GM12878 (cell line): ENCODE measurements at regions not wholly inside any gene's neighbourhood (a gene's known extent, or its start where the extent isn't known, plus 50 kb on each side); places are given as distances from the start of the nearest gene placed in this dataset.

Experiments used
- ATAC-seq: fragments of 200-7000 bp; cut with Tn5 transposase; 3 replicates; pipeline ENCODE4 v1.9.1; 2020; ENCODE audit warnings: mild to moderate bottlenecking, moderate library complexity
- BruUV-seq: library from RNA; stranded (reverse); fragments of 400-500 nt; replicated peaks from 2 replicates; lab custom pipeline; 2021; lab: Mats Ljungman, UMichigan
- CTCF ChIA-PET: fragments of 300-600 bp; sonication (Branson Sonifier 250); formaldehyde crosslinking; extraction: SDS; loops from one replicate; lab custom pipeline; 2021; ENCODE audit warnings: inconsistent platforms; lab: Yijun Ruan, JAX
- POLR2A ChIA-PET: fragments of 350-600 bp; formaldehyde crosslinking; extraction: SDS; loops from one replicate; lab custom pipeline; 2021; ENCODE audit warnings: inconsistent platforms; lab: Charles Lee
- RAD21 ChIA-PET: fragments of 300-600 bp; sonication (Branson Sonifier 250); formaldehyde crosslinking; loops from one replicate; lab custom pipeline; 2023; ENCODE audit warnings: antibody characterized with exemption; ENCODE audit not compliant: unreplicated experiment; lab: Charles Lee
- SMC1A ChIA-PET: fragments of 300-600 bp; sonication (Branson Sonifier 250); formaldehyde crosslinking; loops from one replicate; lab custom pipeline; 2023; ENCODE audit not compliant: unreplicated experiment, uncharacterized antibody; lab: Charles Lee
- DNase-seq: peaks from one replicate; pipeline ENCODE4 v3.0.0-alpha.2; 2011; ENCODE audit warnings: low read depth, low spot score
- FAIRE-seq: peaks from 3 replicates; lab custom pipeline; 2011; peaks lifted over from hg19 to GRCh38; lab: Jason Lieb, UNC
- H2AFZ ChIP-seq: 2 replicates; pipeline ENCODE4 v1.6.0; 2011; ENCODE audit warnings: low read depth, low read length, control low read depth; ENCODE audit not compliant: control insufficient read depth
- H3K27ac ChIP-seq: 2 replicates; pipeline ENCODE4 v1.5.1; 2011; ENCODE audit warnings: control low read depth; ENCODE audit not compliant: control insufficient read depth, insufficient read depth
- H3K27me3 ChIP-seq, 2 experiments: replicated peaks in 1 of 2; 2 replicates each; pipeline versions ENCODE4 v1.6.0 to v1.6.1; 2011; ENCODE audit warnings: low read length in 1 of 2; ENCODE audit not compliant: control insufficient read depth in 2 of 2, insufficient read depth in 2 of 2
- H3K36me3 ChIP-seq, 2 experiments: 2 replicates each; pipeline ENCODE4 v1.5.1; 2011; ENCODE audit warnings: low read length in 1 of 2; ENCODE audit not compliant: control insufficient read depth in 2 of 2, insufficient read depth in 2 of 2
- H3K4me1 ChIP-seq: 2 replicates; pipeline ENCODE4 v1.6.1; 2011; ENCODE audit warnings: mild to moderate bottlenecking, low read length, moderate library complexity, mixed read lengths; ENCODE audit not compliant: control insufficient read depth, insufficient read depth
- H3K4me2 ChIP-seq: 2 replicates; pipeline ENCODE4 v1.6.0; 2011; ENCODE audit warnings: control low read depth; ENCODE audit not compliant: control insufficient read depth, insufficient read depth
- H3K4me3 ChIP-seq: fragments of 200-600 bp; sonication (generic); 2 replicates; pipeline ENCODE4 v1.5.1; 2016
- H3K79me2 ChIP-seq: 2 replicates; pipeline ENCODE4 v1.6.0; 2011; ENCODE audit warnings: low read length; ENCODE audit not compliant: control insufficient read depth, insufficient read depth
- H3K9ac ChIP-seq: 2 replicates; pipeline ENCODE4 v1.8.0; 2011; ENCODE audit warnings: low read length, control low read depth, mixed read lengths; ENCODE audit not compliant: control insufficient read depth, insufficient read depth
- H3K9me3 ChIP-seq: replicated peaks from 3 replicates; pipeline ENCODE4 v1.5.1; 2011; ENCODE audit warnings: mild to moderate bottlenecking, low read length; ENCODE audit not compliant: control insufficient read depth, insufficient read depth
- H4K20me1 ChIP-seq: 2 replicates; pipeline ENCODE4 v1.6.0; 2011; ENCODE audit not compliant: control insufficient read depth, insufficient read depth
- MYC ChIP-seq: IDR thresholded peaks from 2 replicates; pipeline ENCODE4 v1.6.1; 2011; ENCODE audit warnings: mild to moderate bottlenecking, low read length, moderate library complexity, inconsistent platforms; ENCODE audit not compliant: insufficient read depth, insufficient replicate concordance, insufficient read length, severe bottlenecking
- PKNOX1 ChIP-seq: fragments of 450-650 bp; IDR thresholded peaks from 2 replicates; pipeline ENCODE4 v1.6.1; 2016; ENCODE audit warnings: mild to moderate bottlenecking
- PRDM15 ChIP-seq: fragments of 450-650 bp; formaldehyde crosslinking; IDR thresholded peaks from 2 replicates; pipeline ENCODE4 v1.4.0; 2020; ENCODE audit warnings: mild to moderate bottlenecking, moderate library complexity
- ZZZ3 ChIP-seq: IDR thresholded peaks from 2 replicates; pipeline ENCODE4 v1.6.1; 2011; ENCODE audit warnings: low read depth; ENCODE audit not compliant: control insufficient read depth, insufficient read length
- WGBS: methylation state at CpG from one replicate; pipeline ENCODE4 v1.1.6; 2016; ENCODE audit warnings: low lambda C conversion rate; ENCODE audit not compliant: insufficient replicate concordance, insufficient coverage; ENCODE audit errors: missing lambda C conversion rate; 5-methylcytosine and 5-hydroxymethylcytosine counted together
- in situ Hi-C: fragments of 300-500 bp; cut with MboI; formaldehyde crosslinking; loops from 9 replicates; pipeline ENCODE4 v1.14.3; 2018; ENCODE audit warnings: mixed read lengths
- intact Hi-C: fragments of 100-400 bp; cut with micrococcal nuclease; formaldehyde crosslinking; loops from one replicate; pipeline ENCODE4 v1.14.2; 2022; ENCODE audit not compliant: unreplicated experiment

DNA sequence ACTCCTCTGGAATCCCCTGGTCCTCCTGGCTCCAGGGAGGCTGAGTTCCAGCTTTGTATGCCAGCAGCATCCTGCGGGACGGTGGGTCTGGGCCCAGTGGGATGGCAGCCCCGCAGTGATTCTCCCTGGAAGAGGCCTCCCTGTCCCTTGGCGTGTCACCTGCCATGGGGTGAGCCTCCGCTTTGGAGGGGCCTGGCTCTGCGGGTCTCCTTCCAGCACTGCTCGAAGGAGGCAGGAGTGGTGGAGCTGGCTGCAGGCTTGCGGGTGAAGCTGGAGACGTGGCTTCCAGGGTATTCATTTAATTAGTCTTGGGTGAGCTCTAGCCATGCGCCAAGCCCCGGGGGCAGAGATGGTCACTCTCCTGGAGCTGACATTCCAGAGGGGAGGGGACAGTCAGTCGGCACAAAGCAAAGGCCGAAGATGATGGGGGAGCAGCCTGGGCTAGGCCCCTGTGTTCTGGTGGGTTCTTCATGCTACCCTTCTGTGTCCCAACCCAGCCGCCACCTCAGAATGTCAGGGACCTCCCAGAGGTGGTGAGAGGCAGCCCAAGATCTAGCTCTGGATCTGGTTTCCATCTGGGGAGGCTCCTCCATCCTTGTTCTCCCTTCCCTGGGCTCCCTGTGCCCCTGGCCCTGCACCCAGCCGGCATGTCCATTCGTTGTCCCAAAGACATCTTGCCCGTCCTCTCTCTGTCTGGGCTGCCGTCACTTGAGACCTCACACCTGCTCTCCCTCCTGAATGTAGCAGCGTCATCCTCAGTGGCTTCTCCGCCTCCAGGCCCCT lies 1332.5 kb downstream of the BRD1 start (continued):
- no peak for TF ChIP-seq PRDM15
- no peak for TF ChIP-seq ZZZ3

GRCh38 chr22:48494256-48494967 lies 1333.3 kb downstream of the BRD1 start:
- no peak overlapping the region for H3K27ac ChIP-seq
- no peak overlapping the region for H2AFZ ChIP-seq
- intact Hi-C loops (loop anchor here (10.0 kb wide), 1 partner anchor 1090 kb away; no protein-coding TSS in a partner anchor), in situ Hi-C loops (loop anchor here (5.0 to 25.0 kb wide), 3 partner anchors 1277 to 1932 kb away; no protein-coding TSS in a partner anchor)
- H3K4me2 ChIP-seq = no peak overlapping the region
- RAD21 ChIA-PET = no interaction called here
- no peaks in the 10 kb centered on the region for H3K79me2 ChIP-seq
- CTCF ChIA-PET = interaction anchor here (1.8 kb wide), 1 partner anchor 1281 kb away, joined by 8 read pairs; no protein-coding TSS in a partner anchor
- H3K36me3 ChIP-seq = no peaks in the 10 kb centered on the region
- ATAC-seq = no peak
- H3K27me3 ChIP-seq = peaks cover 0 to 3% of the 10 kb centered on the region in 2 experiments; a peak in 3 of 4 replicates
- H3K9ac ChIP-seq = no peak overlapping the region
- DNase-seq = no peak
- no peaks in the 10 kb centered on the region for H3K9me3 ChIP-seq
- POLR2A ChIA-PET = no interaction called here
- FAIRE-seq = no peak
- no peak for TF ChIP-seq MYC
- TF ChIP-seq PKNOX1 = no peak
- no peaks in the 10 kb centered on the region for H4K20me1 ChIP-seq
- SMC1A ChIA-PET = no interaction called here
- no TSS peak for BruUV-seq
- 25% methylated on average over 21 of the region's 21 CpGs for WGBS
- H3K4me1 ChIP-seq = no peaks in the 10 kb centered on the region
- H3K4me3 ChIP-seq = no peak overlapping the region
